GM19239 (cell line): ENCODE measurements at regions not wholly inside any gene's neighbourhood (a gene's known extent, or its start where the extent isn't known, plus 50 kb on each side); places are given as distances from the start of the nearest gene placed in this dataset.
"Not testable (repeated sequence)": the region's sequence is repeated elsewhere in the genome, so short reads cannot be mapped to it uniquely, and the experiment has no call there.

ENCODE experiments used
- DNase-seq: peaks from one replicate; pipeline ENCODE4 v3.0.0; 2011; ENCODE audit warnings: low spot score; ENCODE audit not compliant: insufficient read length
- FAIRE-seq: peaks from 2 replicates; lab custom pipeline; 2011; peaks lifted over from hg19 to GRCh38; lab: Jason Lieb, UNC

DNA sequence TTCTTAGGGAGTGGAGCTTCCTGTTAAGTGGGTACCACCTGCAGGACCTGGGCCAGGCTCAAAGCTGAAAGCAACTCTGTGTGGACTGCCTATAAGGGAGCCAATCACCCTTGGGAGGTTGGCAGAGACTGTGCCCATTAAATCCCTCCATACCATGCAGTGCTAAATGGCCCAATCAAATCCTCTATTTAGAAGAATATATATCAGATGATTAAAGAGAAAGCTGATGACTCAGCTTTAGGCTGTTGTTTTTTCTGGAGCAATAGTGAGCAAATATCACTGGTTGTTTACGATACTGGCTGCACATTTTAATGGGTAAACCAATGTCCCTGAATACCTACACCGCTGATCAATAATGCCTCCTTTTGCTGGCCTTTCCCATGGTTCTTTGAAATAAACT is 101.3 kb downstream of the TMX1 start:
- no peak for FAIRE-seq

GRCh38 chr14:51342226-51342625 is 102.2 kb downstream of the TMX1 start:
- FAIRE-seq (no peak), DNase-seq (no peak)

More for the DNA sequence above, 101.3 kb downstream of the TMX1 start:
- no peak for DNase-seq

- FAIRE-seq (no peak), DNase-seq (no peak)
These were observed 112.0 kb downstream of the TMX1 start for GRCh38 chr14:51351997-51352396.

- no peak for DNase-seq
- no peak for FAIRE-seq
These were observed 113.9 kb downstream of the TMX1 start for GRCh38 chr14:51353901-51354300.

DNA sequence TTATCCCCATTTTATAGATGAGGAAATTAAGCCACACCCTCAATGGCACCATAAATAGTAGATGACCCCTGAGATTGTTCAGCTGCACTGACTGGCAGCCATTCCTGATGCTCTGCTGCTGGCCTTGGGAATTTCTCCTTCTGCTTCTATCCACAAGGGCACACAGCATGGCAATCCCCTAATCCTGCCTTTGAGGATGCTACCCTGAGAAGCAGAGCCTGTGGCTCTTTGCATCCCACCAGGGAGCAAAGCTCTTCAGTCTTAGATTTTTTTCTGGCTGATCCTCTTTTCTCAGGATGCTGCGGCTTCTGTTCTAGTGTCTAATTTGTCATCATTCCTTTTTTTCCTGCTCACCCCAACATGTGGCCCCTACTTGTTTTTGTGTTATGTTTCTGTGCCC is 114.8 kb downstream of the TMX1 start:
- DNase-seq = no peak
- no peak for FAIRE-seq

- DNase-seq (no peak), FAIRE-seq (no peak)
These were observed 116.3 kb downstream of the TMX1 start for GRCh38 chr14:51356381-51356780.

DNA sequence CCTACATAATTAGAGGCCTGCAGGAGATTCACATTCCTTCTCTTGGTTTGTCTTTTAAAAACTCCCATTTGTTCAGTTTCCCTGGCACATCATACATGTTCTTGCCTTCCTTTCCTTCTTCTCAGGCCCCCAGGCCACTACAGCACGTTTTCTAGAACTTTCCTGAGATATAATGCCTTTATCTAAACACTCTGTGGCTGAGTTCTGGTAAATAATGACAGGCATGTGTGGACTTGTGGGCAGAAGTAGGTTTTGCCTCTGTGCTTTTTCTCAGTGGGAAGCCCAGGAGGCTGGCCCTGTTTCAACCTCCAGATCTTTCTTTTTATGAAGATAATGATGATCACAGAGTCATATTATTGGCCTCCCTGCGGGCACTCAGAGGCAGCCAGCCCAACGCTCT is 117.2 kb downstream of the TMX1 start:
- no peak for DNase-seq
- no peak for FAIRE-seq

GRCh38 chr14:51360592-51360991 is 120.5 kb downstream of the TMX1 start:
- DNase-seq (no peak), FAIRE-seq (no peak)

DNA sequence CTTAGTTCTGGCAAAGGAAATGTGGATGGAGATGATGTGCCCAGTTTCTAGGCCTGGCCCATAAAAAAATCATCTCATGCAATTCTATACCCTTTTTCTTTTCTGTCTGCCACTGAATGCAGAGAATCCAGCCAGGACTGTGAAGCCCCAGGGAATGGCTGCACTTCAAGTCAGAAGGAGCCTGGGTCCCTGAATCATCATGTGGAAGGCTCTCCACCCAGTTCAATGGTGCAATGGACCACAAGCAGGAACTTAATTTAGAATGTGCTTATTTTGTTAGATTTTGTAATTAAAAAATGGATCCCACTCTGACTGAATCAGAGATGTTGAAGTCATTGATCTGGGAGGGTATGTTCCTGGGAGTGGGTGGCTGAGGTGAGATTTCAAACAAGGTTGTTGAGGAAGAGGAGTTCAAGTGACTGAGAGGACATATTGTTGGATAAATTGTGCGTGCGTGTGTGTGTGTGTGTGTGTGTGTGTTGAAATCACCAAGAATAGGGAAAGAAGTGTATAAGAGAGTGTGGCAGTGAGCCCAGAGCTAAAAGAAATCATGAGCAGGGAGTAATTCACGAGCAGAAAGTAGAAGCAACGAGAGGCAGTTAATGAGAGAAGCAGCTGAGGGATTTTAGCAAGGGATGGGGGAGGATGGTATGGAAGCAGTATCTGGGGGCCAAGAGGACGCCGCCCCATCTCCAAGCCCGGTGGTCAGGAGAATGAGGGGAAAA is 125.4 kb downstream of the TMX1 start:
- no peak for DNase-seq

GRCh38 chr14:51366460-51366859 is 126.4 kb downstream of the TMX1 start:
- DNase-seq, FAIRE-seq: not testable (repeated sequence)

More for the DNA sequence above, 125.4 kb downstream of the TMX1 start:
- FAIRE-seq = no peak

DNA sequence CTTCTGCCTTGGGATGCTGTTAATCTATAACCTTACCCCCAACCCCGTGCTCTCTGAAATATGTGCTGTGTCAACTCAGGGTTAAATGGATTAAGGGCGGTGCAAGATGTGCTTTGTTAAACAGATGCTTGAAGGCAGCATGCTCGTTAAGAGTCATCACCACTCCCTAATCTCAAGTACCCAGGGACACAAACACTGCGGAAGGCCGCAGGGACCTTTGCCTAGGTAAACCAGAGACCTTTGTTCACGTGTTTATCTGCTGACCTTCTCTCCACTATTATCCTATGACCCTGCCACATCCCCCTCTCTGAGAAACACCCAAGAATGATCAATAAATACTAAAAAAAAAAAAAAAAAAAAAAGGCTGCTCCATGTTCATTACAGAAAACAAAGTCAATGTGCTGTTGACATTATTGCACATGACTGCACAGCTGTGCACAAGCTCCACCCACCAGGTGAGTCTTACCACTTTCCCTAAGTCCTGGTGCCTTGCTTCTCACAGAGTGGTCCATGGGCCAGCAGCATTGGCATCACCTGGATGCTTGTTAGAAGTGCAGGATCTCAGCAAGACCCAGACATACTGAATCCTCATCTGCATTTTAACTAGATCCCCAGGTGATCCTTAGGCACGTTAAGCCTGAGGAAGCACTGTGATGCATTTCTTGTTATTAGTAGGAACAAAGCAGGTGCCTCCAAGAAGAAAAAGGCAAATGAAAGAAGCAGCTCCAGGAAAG is 127.0 kb downstream of the TMX1 start:
- not testable (repeated sequence) for DNase-seq, FAIRE-seq

DNA sequence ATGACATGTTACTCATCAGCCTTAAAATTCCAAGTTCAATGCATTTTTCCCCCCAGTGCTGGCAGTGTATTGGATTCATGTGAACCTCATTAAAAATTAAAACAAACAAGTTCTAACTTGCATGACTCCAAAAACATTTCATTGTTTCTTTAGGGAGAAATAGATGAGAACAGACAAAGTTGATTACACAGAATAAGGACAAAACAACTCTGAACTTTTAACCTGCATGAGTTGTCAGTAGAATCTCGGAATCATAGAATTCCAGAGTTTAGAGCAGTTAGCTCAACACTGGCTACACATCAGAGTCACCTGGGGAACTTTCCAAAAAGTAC is 127.5 kb downstream of the TMX1 start:
- FAIRE-seq (no peak), DNase-seq (no peak)

GRCh38 chr14:51368721-51369163 is 128.7 kb downstream of the TMX1 start:
- FAIRE-seq (no peak), DNase-seq (no peak)

- FAIRE-seq (no peak), DNase-seq (no peak)
These were observed 129.8 kb downstream of the TMX1 start for GRCh38 chr14:51369814-51370213.

DNA sequence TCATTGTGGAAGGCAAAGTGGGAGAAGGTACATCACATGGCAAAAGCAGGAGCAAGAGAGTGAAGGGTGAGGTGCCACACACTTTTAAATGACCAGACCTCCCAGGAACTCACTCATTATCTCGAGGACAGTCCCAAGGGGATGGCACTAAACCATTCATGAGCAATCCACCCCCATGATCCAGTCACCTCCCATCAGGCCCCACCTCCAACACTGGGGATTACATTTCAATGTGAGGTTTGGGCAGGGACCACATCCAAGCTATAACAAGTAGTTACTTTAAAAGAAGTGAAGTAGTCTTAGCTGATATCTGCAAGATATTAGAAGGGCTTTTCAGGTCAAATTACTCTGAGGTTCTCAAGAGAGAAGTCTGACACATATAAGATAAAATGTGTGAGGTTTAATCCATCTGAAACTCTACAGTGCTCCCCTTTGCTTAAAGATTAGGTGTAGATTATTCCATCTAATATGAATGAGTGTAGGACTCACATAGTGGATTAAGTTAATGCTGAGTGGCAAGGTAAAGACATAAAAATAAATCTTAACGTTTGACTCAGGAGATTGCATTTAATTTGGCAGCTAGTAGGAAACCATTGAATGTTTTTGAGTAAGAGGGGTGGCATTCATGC is 130.8 kb downstream of the TMX1 start:
- no peak for FAIRE-seq

GRCh38 chr14:51377186-51377585 is 137.1 kb downstream of the TMX1 start:
- not testable (repeated sequence) for DNase-seq, FAIRE-seq

More for the DNA sequence above, 130.8 kb downstream of the TMX1 start:
- no peak for DNase-seq

- no peak for FAIRE-seq
- no peak for DNase-seq
These were observed 142.5 kb downstream of the TMX1 start for GRCh38 chr14:51382506-51382905.

- FAIRE-seq = no peak
- no peak for DNase-seq
These were observed 146.4 kb downstream of the TMX1 start for GRCh38 chr14:51386411-51386810.

DNA sequence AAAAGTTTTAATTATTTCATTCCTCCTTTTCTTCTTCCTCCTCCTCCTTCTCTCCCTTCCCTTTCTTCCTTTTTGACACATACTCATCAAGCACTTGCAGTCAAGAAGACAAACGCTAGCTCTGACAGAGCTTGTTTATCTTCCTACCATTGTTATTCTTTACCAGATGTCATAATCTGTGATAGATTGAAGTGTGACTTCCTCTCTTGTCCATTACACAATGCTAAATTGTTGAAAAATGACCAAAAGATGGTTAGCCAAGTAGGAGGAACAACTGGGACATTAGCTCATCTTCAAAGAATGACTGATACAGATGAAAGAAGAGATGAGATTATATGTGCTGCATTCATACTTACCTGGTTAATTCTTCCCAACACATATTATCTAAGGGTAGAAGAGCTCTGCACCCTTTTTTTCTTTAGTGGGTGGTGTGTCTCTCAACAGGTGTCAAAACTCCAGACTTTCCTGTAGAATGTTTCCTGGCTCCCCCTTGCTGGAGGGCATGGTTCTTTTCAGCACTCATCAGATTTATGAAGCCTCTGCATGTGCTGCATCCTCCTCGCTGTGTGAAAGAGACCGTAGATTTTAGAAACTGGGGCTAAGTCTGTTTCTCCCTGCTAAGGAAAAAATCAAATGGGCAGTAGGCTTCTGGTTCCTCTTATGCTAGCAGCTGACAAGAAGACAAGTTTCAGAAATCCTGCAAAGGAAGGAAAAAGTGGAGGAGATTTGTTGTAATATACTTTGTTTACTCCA is 147.1 kb downstream of the TMX1 start:
- DNase-seq (no peak), FAIRE-seq (no peak)

- DNase-seq (no peak), FAIRE-seq (no peak)
These were observed 152.4 kb downstream of the TMX1 start for GRCh38 chr14:51392416-51392815.
